HG02852 (cell line): ENCODE measurements at regions not wholly inside any gene's neighbourhood (a gene's known extent, or its start where the extent isn't known, plus 50 kb on each side); places are given as distances from the start of the nearest gene placed in this dataset.
"Not testable (repeated sequence)": the region's sequence is repeated elsewhere in the genome, so short reads cannot be mapped to it uniquely, and the experiment has no call there.

Experiments used
- ATAC-seq: cut with Tn5 transposase; IDR thresholded peaks from one replicate; pipeline ENCODE4 v1.9.1; 2021; ENCODE audit warnings: mild to moderate bottlenecking, moderate library complexity; ENCODE audit not compliant: unreplicated experiment

- ATAC-seq, result no peak
Measured at GRCh38 chr3:74295479-74295878, 319.0 kb downstream of the CNTN3 start.

GRCh38 chr3:74288761-74289160 is 325.7 kb downstream of the CNTN3 start:
- ATAC-seq, result no peak

DNA sequence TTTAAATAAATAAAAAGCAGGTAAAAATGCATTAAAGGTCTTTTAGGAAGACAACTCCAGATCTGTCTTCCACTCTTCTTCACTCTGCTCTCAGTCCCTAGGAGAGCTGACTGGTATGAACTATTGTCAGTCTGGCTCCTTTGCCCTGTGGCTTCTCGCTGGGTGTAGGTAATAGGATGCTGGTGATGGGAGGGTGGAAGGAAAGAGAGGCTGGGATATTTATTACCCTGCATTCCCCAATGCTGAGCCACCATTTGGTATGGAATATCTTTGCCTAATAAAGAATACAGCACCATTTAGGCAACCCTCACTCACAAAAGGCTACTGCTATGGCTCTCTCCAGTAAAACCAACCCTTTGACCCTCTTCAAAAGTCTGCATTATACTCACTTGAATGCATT is 326.9 kb downstream of the CNTN3 start:
- no peak for ATAC-seq

GRCh38 chr3:74282202-74282601 is 332.3 kb downstream of the CNTN3 start:
- ATAC-seq, result no peak

- no peak for ATAC-seq
Measured at GRCh38 chr3:74281705-74282104, 332.8 kb downstream of the CNTN3 start.

DNA sequence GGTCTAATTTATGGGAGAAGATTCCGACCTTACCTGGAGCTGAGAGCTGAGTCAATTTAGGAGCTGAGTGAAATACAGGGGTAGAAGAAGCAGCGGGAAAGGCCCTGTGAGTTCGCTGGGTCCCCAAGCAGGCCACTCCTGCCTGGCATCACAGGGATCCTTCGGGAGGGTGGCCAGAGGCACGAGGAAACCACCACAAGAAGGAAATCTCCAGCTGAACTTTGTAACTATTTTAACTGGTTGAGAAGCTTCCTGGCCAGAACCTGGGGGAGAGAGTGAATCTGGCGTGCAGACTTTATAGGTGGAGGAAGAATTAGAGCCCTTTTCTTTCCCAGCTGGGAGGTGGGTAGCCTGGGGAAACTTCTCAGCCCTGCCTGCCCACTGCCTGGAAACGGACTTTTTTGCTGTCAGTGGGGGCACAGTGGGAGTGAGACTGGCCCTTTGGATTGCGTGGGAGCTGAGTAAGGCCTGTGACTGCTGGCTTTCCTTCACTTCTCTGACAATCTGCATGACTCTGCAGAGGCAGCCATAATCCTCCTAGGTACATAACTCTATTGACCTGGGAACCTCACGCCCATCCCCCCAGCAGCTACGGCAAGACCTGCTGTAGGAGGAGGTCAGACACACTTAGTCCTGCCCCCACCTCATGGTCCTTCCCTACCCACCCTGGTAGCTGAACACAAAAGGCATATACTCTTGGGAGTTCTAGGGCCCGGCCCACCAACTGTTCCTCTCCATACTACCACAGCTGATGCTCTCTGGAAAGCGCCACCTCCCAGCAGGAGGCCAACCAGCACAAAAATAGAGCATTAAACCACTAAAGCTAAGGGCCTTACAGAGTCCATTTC is 340.7 kb downstream of the CNTN3 start:
- ATAC-seq, result no peak

- no peak for ATAC-seq
Measured at GRCh38 chr3:74273091-74273490, 341.4 kb downstream of the CNTN3 start.

DNA sequence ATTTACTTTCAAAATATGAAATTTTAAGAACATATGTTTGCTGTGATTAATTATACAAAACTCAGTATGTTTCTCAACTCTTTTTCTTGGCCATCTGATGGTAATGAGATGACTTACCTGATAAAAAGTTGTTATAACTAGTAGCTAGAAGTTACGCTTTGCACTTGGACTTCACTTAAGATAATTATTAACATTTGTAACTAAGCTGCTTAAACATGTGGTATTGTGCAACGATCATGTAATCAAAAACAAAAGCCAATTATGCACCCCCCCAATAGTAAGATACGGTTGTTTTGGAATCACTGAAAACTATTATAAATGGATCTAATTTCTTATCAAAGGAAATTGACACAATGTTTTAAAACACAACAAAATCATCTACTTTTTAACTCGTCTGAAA is 342.9 kb downstream of the CNTN3 start:
- no peak for ATAC-seq

- ATAC-seq, result no peak
Measured at GRCh38 chr3:74269689-74270088, 344.8 kb downstream of the CNTN3 start.

GRCh38 chr3:74268753-74269152 is 345.7 kb downstream of the CNTN3 start:
- ATAC-seq, result no peak

- ATAC-seq, result peak; percentile 70
Measured at GRCh38 chr3:74267588-74268184, 346.8 kb downstream of the CNTN3 start.

DNA sequence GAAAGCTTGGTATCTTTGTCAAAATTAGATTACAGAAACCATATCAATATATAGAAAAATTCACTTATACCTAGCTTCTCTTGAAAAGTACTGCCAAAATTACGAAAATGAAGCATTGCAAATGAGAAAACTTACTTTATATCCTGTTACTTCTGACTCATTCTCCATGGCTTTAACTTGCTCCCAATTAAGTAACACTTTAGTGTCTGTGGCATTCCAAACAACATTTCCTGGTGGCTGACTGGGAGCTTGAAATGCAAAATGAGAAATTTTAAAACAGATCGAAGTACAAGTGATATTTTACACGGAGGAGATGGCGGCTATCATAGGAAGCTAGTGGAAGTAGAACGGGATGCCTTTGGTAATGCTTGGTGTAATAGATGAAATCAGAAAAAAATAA is 347.3 kb downstream of the CNTN3 start:
- no peak for ATAC-seq

DNA sequence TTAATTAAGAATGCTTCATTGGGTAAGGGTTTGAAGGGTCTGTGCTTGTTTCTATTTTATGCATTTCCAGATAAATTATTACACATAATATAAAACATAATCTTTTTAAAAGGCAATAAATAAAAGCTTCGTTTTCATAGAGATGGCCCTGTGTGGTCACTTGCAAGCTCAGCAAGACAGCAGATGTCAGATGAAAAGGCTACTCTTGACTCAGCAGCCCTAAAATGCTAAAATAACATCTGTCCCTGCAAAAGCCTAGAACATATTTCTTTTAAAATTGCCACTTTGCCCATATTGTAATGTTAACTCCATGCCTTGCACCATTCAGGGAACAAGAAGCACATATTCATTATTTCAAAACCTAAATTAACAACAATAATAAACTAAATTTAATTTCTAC is 349.4 kb downstream of the CNTN3 start:
- ATAC-seq, result no peak

DNA sequence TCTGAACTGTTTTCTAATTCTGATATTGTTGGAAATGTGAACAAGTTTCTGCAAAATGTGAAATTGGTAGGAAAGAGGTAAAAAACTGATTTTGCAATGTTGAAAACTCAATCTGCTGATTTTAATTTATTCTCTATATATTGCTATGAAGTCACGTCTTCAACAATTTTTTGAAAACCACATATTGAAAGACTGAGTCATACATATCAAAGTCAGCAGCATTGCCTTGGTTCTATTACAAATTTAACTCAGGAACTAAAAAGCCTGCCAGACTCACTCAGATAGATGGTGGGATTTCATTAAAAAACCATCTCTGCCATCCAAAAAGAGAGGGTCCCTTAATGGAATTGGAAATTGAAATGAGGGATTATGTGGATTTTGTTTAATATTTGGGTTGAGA is 351.4 kb downstream of the CNTN3 start:
- no peak for ATAC-seq

GRCh38 chr3:74233091-74233490 is 381.4 kb downstream of the CNTN3 start:
- ATAC-seq, result no peak

GRCh38 chr3:74217467-74217866 is 397.0 kb downstream of the CNTN3 start:
- no peak for ATAC-seq

DNA sequence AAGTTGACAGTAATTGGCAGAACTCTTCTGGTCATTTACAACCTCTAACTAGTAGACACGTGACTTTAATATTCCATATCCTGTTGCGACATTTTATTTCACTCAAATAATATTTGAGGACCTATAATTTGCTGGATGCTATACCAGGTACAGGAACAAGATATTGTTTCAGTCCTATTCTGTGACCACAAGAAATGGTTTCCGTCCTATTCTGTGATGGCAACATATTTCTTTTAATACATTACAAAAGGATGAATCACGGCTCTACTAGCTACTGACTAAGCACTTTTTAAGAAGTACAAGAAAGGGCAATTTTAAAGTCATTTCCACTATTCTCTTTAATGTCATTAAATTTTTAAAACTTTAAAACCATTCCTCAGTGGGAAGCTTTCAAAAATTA is 400.2 kb downstream of the CNTN3 start:
- no peak for ATAC-seq

DNA sequence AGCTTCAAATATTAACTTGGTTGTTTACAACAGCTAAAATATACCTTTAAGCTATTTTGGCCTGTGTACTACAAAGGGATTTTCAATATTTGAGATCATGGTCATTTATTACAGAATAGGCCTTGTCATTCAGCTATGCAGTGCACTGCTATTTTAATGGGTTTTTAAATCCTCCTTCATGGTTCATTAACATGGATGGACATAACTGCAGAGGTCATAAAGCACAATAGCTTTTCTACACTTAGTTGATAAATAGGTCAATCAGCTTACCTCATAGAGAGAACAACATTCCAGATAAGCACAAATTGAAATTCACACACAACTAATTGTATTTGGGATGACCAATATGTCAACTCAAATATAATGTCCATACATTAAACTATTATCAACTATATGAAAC is 403.7 kb downstream of the CNTN3 start:
- no peak for ATAC-seq

DNA sequence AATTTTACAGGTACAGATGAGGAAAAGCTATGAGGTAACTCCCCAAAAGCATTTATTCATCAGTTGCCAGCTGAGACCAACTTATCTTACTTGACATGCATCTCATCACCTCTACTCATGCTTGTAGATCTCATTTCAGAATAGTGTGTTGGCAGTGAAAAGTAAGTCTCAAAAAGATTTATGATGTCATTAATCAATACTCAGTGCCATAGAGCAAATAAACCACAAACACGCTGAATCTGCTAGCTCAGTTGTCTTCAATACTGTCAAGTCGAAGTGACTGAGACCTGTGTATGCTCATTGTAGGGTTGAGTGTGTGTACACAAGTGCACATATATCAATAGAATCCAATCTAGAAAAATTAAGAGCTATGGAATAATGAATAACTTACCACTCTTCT is 413.5 kb downstream of the CNTN3 start:
- ATAC-seq, result no peak

DNA sequence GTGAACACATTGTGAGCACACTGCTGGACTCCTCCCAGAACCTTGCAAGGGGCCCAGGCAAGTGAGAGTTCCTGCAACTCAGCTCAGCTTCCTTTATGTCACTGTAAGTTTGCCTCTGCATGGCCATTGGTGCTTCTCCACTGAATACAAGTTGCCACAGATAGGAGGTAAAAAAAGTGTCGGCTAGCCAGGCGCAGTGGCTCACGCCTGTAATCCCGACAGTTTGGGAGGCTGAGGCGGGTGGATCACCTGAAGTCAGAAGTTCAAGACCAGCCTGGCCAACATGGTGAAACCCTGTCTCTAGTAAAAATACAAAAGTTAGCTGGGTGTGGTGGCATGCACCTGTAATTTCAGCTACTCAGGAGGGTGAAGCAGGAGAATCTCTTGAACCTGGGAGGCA is 435.8 kb downstream of the CNTN3 start:
- not testable (repeated sequence) for ATAC-seq

DNA sequence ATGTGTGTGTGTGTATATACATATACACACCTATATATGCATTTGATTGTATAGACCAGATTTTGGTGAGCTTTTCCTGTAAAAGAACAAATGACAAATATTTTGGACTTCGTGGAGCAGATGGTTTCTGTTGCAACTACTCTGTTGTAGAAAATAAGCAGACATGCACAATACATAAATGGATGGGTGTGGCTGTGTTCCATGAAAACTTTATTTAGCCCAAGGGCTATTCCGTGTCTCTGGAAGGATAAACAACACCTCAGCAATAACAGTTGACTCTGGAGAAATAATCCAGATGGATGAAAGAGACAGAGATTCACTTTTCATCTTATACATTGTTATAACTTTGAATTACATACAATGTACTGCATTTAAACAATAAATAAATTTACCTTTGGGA is 441.4 kb downstream of the CNTN3 start:
- no peak for ATAC-seq

DNA sequence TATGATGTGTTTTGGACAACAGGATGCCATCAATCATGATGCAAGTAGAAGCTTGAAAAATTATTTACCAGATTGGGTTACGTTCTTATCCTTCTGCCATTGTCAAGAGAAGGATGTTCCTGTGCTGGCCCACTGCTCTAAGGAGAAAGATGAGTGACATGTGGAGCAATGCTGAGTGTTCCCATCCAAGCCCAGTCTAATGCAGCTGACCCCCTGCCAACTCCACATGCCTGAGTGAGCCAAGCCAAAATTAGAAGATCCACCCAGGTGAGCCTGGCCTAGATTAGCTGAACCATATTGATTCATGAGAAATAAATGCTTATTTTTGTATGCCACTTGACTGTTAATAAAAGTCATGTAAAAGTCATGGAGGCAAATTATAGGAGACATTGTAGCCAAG is 446.5 kb downstream of the CNTN3 start:
- no peak for ATAC-seq

DNA sequence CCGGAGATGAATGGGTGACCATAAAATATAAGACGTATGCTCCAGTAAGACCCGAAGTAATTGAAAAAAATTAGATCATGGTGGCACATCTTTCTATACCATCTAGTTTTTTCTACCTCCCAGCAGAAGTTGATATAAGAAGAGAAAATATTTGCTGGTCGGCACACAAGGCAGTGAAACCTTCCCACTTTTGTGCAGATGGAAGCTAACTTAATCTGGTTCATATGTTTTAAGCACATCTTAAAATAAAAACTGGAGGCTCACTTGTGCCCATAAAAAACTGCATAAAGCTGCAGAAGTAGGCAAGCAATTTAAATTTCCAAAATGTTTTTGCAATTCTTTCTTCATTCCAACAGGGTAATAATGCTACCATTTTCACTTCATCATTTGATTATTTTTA is 449.2 kb downstream of the CNTN3 start:
- no peak for ATAC-seq
